Inferior parietal cortex (tissue), 1 donor: ENCODE measurements at regions not wholly inside any gene's neighbourhood (a gene's known extent, or its start where the extent isn't known, plus 50 kb on each side); places are given as distances from the start of the nearest gene placed in this dataset.
A peak's percentile ranks its signal among the peaks of the same experiment; 100 is the strongest.
"Not testable (repeated sequence)": the region's sequence is repeated elsewhere in the genome, so short reads cannot be mapped to it uniquely, and the experiment has no call there.

Experiments
- DNase-seq: peaks from one replicate; pipeline ENCODE4 v3.0.0-alpha.2; 2016; ENCODE audit errors: extremely low spot score

GRCh38 chr6:4677011-4677750 lies 99.0 kb upstream of the CDYL start:
- DNase-seq: no peak

DNA sequence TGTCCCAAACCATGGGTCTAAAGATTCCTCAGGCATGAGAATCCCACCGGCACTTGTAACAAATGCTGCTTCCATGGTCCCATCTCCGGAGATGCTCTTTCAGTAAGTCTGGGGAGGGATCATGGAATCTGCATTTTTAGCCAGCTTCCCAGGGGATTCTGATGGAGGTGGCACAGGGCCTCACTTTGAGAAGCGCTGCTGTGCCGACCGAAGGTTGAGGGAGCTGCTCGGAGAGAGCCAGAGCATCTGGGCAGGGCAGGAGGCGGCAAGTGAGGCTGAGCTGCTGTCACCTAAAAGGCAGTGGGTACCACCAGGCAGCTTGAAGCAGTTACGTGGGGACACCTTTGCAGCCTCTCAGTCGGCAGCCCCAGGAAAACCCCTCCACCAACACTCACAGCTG lies 100.2 kb upstream of the CDYL start:
- DNase-seq: no peak

GRCh38 chr6:4675121-4675520 lies 101.1 kb upstream of the CDYL start:
- no peak for DNase-seq

DNA sequence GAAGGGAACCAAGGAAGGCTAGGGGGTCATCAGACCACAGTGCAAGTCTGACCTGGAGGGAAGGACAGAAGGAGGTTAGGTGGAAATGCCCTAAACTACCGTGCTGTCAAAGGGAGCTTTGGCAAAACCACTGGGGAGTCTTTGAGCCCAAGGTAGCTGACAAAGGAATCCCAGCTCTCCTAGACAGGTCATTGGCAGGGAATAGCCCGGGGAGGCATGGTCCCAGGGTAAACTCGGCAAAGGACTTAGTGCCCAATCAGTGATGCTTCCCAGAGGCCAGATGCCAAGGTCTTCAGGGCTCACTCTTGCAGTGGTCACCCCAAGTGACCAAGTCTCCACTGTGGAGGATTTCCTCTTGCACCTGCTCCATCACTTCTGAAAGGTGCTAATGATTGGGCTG lies 102.3 kb upstream of the CDYL start:
- DNase-seq: no peak

- no peak for DNase-seq
Measured at GRCh38 chr6:4672772-4673171, 103.4 kb upstream of the CDYL start.

DNA sequence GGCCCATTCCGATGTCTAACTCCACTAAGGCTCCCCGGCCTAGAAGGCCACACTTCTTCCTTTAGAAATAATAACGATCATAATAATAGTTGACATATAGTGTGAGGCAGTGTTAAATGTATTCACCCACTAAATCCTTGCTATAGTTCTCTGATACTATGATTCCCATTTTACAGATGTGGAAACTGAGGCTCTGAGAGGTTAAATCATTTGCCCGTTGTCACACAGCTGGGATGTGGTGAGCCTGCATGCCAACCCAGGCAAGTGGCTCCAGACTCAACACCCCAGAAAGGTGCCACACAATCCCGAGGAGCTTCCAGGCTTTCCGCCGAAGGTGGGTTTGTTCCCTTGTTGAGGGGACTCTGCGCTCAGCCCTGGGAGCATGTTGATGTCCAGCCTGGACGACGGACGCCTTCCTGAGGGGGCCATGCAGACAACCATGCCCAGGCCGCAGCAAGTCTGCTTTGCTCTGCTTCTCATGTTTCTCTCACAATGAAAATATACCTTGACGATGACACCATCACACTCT lies 104.6 kb upstream of the CDYL start:
- no peak for DNase-seq

GRCh38 chr6:4670824-4671409 lies 105.3 kb upstream of the CDYL start:
- no peak for DNase-seq

DNA sequence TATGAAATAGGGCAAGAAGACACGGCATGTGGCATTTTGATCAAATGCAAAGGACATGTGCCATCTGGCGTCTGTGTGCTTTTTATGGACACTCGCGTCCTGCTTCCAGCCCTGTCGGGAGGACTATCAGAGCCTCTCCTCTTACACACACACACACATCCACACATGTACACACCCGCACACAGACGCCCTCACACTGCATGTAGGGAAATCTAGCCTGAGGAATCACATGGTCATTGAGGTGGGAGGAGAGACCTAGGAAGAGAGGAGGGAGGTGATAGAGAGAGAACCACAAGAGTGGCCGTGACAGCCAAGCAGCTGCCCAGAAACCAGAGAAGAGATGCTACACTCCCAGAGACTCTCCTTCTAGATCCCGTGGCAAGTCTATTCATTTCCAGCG lies 105.9 kb upstream of the CDYL start:
- peak; percentile 32 for DNase-seq

DNA sequence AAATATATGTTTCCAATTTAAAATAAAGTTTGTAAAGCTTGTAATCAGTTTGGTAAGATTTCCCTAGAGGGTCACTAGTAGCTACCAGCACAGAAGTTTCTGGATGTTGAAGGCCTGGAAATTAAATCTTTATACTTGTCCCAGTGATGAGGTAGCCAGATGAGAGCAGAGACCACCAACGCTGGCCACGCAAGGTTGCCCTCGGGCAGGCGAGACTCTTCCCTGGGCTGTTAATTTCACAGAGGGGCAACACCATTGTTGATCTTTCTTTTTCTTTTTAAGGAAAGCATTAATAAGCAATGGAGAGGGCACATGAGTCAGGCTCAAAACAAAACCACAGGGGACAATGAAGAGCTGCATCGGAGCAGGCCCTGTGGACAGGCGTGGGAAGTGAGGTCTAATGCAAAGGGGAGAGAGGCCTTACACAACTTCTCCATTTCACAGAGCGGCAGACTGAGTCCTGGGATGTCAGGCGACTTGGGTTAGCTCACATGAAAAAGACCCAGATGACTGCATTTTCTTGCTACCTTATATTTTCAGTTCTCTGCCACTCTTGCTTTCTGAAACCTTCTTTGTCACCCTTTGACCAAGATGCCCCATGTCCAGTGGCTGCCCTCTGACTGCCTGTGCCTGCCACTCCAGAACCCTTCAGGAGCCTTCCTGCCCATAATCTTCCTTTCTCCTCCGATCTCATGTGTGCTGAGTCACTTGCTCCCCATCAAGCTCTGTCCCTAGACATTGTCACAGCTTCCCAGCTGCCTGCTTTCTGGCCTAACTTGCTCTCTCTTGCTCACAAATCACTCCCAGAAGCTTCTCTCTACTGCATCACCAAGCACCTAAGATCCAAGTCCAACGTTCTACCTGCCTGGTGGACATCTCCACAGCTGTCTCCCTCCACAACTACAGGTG lies 107.7 kb upstream of the CDYL start:
- no peak for DNase-seq

DNA sequence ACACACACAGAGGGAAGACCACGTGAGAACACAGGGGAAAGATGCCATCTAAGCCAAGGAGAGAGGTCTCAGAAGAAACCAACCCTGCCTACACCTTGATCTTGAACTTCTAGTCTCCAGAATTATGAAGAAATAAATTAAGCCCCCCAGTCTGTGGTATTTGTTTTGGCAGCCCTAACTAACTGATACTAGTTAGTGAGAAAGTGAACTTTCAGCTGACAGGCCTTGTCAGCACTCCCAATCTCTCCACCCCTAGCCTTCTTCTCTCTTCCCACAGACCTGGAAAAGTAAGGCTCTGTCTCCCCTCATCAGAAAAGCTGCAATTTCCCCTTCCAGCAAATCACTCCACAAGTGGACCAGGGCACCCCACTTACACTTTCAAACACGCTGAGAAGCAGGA lies 108.6 kb upstream of the CDYL start:
- DNase-seq: no peak

DNA sequence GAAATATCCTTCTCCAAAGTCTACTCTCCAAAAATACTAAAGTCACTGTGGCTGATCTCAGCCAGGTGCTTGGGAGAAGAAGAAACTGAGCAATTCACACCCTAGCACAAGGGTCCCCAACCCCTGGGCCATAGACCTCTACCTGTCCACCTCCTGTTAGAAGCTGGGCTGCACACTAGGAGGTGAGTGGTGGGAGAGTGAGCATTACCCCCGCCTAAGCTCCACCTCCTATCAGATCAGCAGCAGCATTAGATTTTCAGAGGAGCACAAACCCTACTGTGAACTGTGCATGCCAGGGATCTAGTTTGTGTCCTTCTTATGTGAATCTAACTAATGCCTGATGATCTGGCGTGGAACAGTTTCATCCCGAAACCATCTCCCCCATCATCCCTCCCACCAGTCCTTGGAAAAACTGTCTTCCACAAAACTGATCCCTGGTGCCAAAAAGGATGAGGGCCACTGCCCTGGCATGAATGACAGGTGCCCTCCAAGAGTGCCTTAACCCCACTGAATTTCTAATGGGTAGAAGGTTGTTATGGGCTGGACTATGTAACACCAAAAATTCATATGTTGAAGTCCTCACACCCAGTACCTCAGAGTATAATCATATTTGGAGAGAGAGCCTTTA lies 109.2 kb upstream of the CDYL start:
- DNase-seq: no peak

GRCh38 chr6:4665489-4666417 lies 110.5 kb upstream of the CDYL start:
- DNase-seq: no peak

DNA sequence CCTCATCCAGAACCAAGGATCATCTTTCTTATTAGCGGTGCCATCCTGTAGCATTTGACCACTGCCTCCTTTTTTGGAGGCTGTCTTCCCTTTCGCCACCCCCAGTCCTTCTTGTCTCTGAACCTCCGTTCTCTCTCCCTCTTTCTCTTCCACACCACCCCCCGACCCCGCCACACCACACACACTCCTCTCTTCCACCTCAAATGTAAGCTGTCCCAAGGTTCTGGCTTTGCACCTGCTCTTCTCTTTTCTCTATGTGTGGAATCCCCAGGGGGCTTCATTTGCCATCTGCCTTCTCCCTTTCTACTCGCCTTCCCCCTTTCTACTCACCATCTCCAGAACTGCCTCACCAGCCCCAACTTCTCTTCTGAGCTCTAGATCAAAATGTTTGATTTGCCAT lies 111.3 kb upstream of the CDYL start:
- no peak for DNase-seq

DNA sequence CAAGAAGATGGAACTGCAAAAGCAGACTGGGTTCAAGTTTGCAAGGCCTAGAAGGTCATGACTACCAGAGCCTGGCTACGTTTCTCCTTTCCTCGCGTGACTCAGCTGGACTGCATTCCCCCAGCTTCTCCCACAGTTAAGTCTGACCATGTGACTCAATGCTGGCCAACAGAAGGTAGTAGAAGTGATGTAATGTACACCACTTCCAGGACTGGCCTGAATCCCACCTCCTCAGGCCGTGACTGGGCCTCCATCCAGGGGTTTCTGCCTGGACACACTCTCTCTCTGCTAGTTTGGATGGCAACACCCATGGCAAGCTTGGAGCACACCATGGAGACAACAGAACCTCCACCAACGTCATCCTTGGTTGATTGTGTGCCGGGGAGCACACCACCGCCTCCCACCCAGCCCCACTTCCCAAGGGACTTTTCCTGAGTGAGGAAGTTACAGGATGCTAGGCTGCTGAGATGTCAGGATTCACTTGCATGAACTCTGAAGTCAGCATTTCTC lies 112.0 kb upstream of the CDYL start:
- DNase-seq: no peak

- DNase-seq: no peak
Measured at GRCh38 chr6:4662886-4663285, 113.3 kb upstream of the CDYL start.

DNA sequence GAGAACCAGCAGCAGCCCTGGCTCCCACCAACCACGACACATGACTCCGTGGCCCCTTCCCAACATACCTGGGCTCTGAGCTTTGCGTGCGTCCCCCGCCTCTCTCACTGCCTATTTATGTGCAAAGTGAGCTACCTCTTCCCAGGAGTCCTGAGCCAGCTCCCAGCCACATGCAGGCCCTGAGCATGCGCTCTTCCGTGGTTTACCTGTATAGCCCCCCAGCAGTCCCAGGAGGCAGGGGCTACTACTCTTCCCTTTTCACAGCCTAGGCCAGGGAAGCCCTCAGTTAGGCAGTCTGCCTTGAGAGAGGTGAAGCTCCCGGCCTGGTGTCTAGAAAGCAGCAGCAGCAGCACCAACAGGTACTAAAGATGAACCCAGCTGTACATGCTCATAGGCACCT lies 114.8 kb upstream of the CDYL start:
- DNase-seq: no peak

- no peak for DNase-seq
Measured at GRCh38 chr6:4660377-4661321, 115.6 kb upstream of the CDYL start.

- DNase-seq: not testable (repeated sequence)
Measured at GRCh38 chr6:4659719-4660118, 116.5 kb upstream of the CDYL start.

- DNase-seq: no peak
Measured at GRCh38 chr6:4658486-4658885, 117.7 kb upstream of the CDYL start.

DNA sequence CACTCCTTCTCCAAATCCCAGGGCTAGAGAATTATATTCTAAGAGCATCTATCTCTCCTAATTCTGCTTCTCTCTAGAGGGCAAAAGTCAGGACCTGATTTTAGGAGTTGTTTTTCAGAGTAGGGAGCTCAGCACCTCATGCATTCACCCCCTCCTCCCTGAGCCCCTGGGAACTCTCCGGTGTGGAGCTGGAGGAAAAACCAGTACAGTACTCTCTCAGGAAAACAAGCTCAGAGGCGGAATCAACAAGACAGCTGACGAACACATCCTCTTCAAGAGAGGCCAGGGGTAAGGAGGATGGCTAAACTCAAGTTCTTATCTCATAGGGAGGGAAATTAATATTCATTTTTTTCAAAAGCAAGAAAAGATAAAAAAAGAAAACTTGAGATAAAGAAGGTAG lies 120.1 kb upstream of the CDYL start:
- DNase-seq: no peak
